ENCODE measurements at regions not wholly inside any gene's neighbourhood (a gene's known extent, or its start where the extent isn't known, plus 50 kb on each side); places are given as distances from the start of the nearest gene placed in this dataset.
"Not testable (repeated sequence)": the region's sequence is repeated elsewhere in the genome, so short reads cannot be mapped to it uniquely, and the experiment has no call there.

GRCh38 chr2:140178234-140178633, 1398.0 kb upstream of the NXPH2 start:
- DNase-seq (ENCODE audit: low spot score), result no peak

- DNase-seq (ENCODE audit: low spot score), result no peak
These were observed 1396.9 kb upstream of the NXPH2 start for GRCh38 chr2:140177086-140177485.

- no peak for DNase-seq (ENCODE audit: low spot score)
These were observed 1393.6 kb upstream of the NXPH2 start for GRCh38 chr2:140173790-140174189.

GRCh38 chr2:140164449-140164848, 1384.3 kb upstream of the NXPH2 start:
- DNase-seq (ENCODE audit: low spot score), result no peak

GRCh38 chr2:140158259-140158658, 1378.1 kb upstream of the NXPH2 start:
- DNase-seq (ENCODE audit: low spot score), result no peak

- no peak for DNase-seq (ENCODE audit: low spot score)
These were observed 1377.6 kb upstream of the NXPH2 start for GRCh38 chr2:140157816-140158215.

GRCh38 chr2:140154706-140155105, 1374.5 kb upstream of the NXPH2 start:
- DNase-seq (ENCODE audit: low spot score), result no peak

GRCh38 chr2:140154271-140154670, 1374.1 kb upstream of the NXPH2 start:
- DNase-seq (ENCODE audit: low spot score), result no peak

GRCh38 chr2:140144611-140145010, 1364.4 kb upstream of the NXPH2 start:
- DNase-seq (ENCODE audit: low spot score), result no peak

GRCh38 chr2:140138736-140139135, 1358.5 kb upstream of the NXPH2 start:
- DNase-seq (ENCODE audit: low spot score), result no peak

GRCh38 chr2:140136861-140137260, 1356.7 kb upstream of the NXPH2 start:
- DNase-seq (ENCODE audit: low spot score), result no peak

- no peak for DNase-seq (ENCODE audit: low spot score)
These were observed 1356.2 kb upstream of the NXPH2 start for GRCh38 chr2:140136366-140136765.

- no peak for DNase-seq (ENCODE audit: low spot score)
These were observed 1348.7 kb upstream of the NXPH2 start for GRCh38 chr2:140128909-140129308.

GRCh38 chr2:140122001-140122400, 1341.8 kb upstream of the NXPH2 start:
- no peak for DNase-seq (ENCODE audit: low spot score)

- no peak for DNase-seq (ENCODE audit: low spot score)
These were observed 1337.2 kb upstream of the NXPH2 start for GRCh38 chr2:140117386-140117785.

GRCh38 chr2:140108706-140109475, 1328.7 kb upstream of the NXPH2 start:
- DNase-seq (ENCODE audit: low spot score), result no peak

GRCh38 chr2:140091926-140092325, 1311.7 kb upstream of the NXPH2 start:
- DNase-seq (ENCODE audit: low spot score), result no peak

GRCh38 chr2:140086964-140087363, 1306.8 kb upstream of the NXPH2 start:
- DNase-seq (ENCODE audit: low spot score), result no peak

- no peak for DNase-seq (ENCODE audit: low spot score)
These were observed 1305.5 kb upstream of the NXPH2 start for GRCh38 chr2:140085674-140086073.

GRCh38 chr2:140079038-140079437, 1298.8 kb upstream of the NXPH2 start:
- DNase-seq (ENCODE audit: low spot score), result no peak

- no peak for DNase-seq (ENCODE audit: low spot score)
These were observed 1296.0 kb upstream of the NXPH2 start for GRCh38 chr2:140076164-140076563.

GRCh38 chr2:140073763-140074162, 1293.6 kb upstream of the NXPH2 start:
- DNase-seq (ENCODE audit: low spot score), result not testable (repeated sequence)

GRCh38 chr2:140067661-140068060, 1287.5 kb upstream of the NXPH2 start:
- no peak for DNase-seq (ENCODE audit: low spot score)

GRCh38 chr2:140064243-140064642, 1284.1 kb upstream of the NXPH2 start:
- DNase-seq (ENCODE audit: low spot score), result no peak

All from GM03348 (cell line).